Progenitor cell of endocrine pancreas (in vitro differentiated cells): ENCODE measurements at regions not wholly inside any gene's neighbourhood (a gene's known extent, or its start where the extent isn't known, plus 50 kb on each side); places are given as distances from the start of the nearest gene placed in this dataset.

ENCODE experiments used
- DNase-seq: peaks from one replicate; pipeline ENCODE4 v3.0.0; 2021; ENCODE audit warnings: low spot score; ENCODE audit not compliant: unreplicated experiment
- H3K27ac Mint-ChIP-seq: 2 replicates; pipeline ENCODE4 v1.8.0; 2021; ENCODE audit warnings: mild to moderate bottlenecking, moderate library complexity, mixed read lengths
- H3K27me3 Mint-ChIP-seq: 2 replicates; pipeline ENCODE4 v1.8.0; 2021; ENCODE audit warnings: mixed read lengths
- H3K36me3 Mint-ChIP-seq: 2 replicates; pipeline ENCODE4 v1.8.0; 2022; ENCODE audit warnings: mixed read lengths; ENCODE audit not compliant: insufficient read depth
- H3K4me1 Mint-ChIP-seq: 2 replicates; pipeline ENCODE4 v1.8.0; 2021; ENCODE audit warnings: low read depth, mixed read lengths
- H3K4me3 Mint-ChIP-seq: 2 replicates; pipeline ENCODE4 v1.8.0; 2021; ENCODE audit warnings: low read depth, mild to moderate bottlenecking, moderate library complexity, mixed read lengths
- H3K9me3 Mint-ChIP-seq: 2 replicates; pipeline ENCODE4 v1.8.0; 2021; ENCODE audit warnings: low read depth, mixed read lengths
- CTCF ChIP-seq: fragments of 200-600 bp; sonication (generic); IDR thresholded peaks from one replicate; pipeline ENCODE4 v1.5.0; 2021; ENCODE audit warnings: antibody characterized with exemption, mild to moderate bottlenecking; ENCODE audit not compliant: unreplicated experiment

- no peak for DNase-seq
- no peak for TF ChIP-seq CTCF
- Mint-ChIP-seq H3K4me1 (no peaks in the 10 kb centered on the region), H3K27ac (no peak overlapping the region), H3K27me3 (peaks cover 19% of the 10 kb centered on the region), H3K9me3 (no peaks in the 10 kb centered on the region), H3K4me3 (no peak overlapping the region), H3K36me3 (no peaks in the 10 kb centered on the region)
Measured at GRCh38 chr1:221184131-221184794, 305.0 kb downstream of the HLX start.

- no peak overlapping the region for H3K27ac Mint-ChIP-seq
- no peak overlapping the region for H3K4me3 Mint-ChIP-seq
- H3K36me3 Mint-ChIP-seq: no peaks in the 10 kb centered on the region
- no peak for DNase-seq
- H3K4me1 Mint-ChIP-seq: no peaks in the 10 kb centered on the region
- TF ChIP-seq CTCF: no peak
- H3K9me3 Mint-ChIP-seq: no peaks in the 10 kb centered on the region
- peaks cover 7% of the 10 kb centered on the region for H3K27me3 Mint-ChIP-seq
Measured at GRCh38 chr1:221187174-221187573, 307.9 kb downstream of the HLX start.

GRCh38 chr1:221188458-221188857 is 309.2 kb downstream of the HLX start:
- H3K9me3 Mint-ChIP-seq: no peaks in the 10 kb centered on the region
- no peak overlapping the region for H3K4me3 Mint-ChIP-seq
- H3K27me3 Mint-ChIP-seq: no peaks in the 10 kb centered on the region
- DNase-seq: no peak
- H3K27ac Mint-ChIP-seq: no peak overlapping the region
- no peaks in the 10 kb centered on the region for H3K4me1 Mint-ChIP-seq
- no peaks in the 10 kb centered on the region for H3K36me3 Mint-ChIP-seq
- no peak for TF ChIP-seq CTCF

GRCh38 chr1:221190249-221190648 is 311.0 kb downstream of the HLX start:
- Mint-ChIP-seq H3K4me1 (no peaks in the 10 kb centered on the region), H3K4me3 (no peak overlapping the region), H3K36me3 (no peaks in the 10 kb centered on the region), H3K27ac (no peak overlapping the region), H3K27me3 (no peaks in the 10 kb centered on the region), H3K9me3 (no peaks in the 10 kb centered on the region)
- DNase-seq: no peak
- TF ChIP-seq CTCF: no peak

- Mint-ChIP-seq H3K27ac (no peak overlapping the region), H3K9me3 (peaks cover 7% of the 10 kb centered on the region), H3K4me3 (no peak overlapping the region), H3K27me3 (no peaks in the 10 kb centered on the region), H3K36me3 (no peaks in the 10 kb centered on the region), H3K4me1 (no peaks in the 10 kb centered on the region)
- TF ChIP-seq CTCF: no peak
- no peak for DNase-seq
Measured at GRCh38 chr1:221192055-221192454, 312.8 kb downstream of the HLX start.
